ENCODE measurements at regions not wholly inside any gene's neighbourhood (a gene's known extent, or its start where the extent isn't known, plus 50 kb on each side); places are given as distances from the start of the nearest gene placed in this dataset.
"Not testable (repeated sequence)": the region's sequence is repeated elsewhere in the genome, so short reads cannot be mapped to it uniquely, and the experiment has no call there.

GRCh38 chr2:180691855-180692223 is 288.6 kb upstream of the UBE2E3 start:
- not testable (repeated sequence) for TF ChIP-seq CTCF (IDR thresholded peaks at IDR 0.05); ZFX (IDR thresholded peaks at IDR 0.05; ENCODE audit: borderline replicate concordance)

Measured in 22Rv1 (cell line).